Liver (tissue), 8 donors: ENCODE measurements at regions not wholly inside any gene's neighbourhood (a gene's known extent, or its start where the extent isn't known, plus 50 kb on each side); places are given as distances from the start of the nearest gene placed in this dataset.

Source experiments
- DNase-seq: peaks from one replicate; pipeline ENCODE4 v3.0.0-alpha.2; 2017; ENCODE audit warnings: low spot score
- H3K27ac ChIP-seq, 2 donors: one replicate each; pipeline ENCODE4 v1.7.0; 2013; ENCODE audit warnings: inconsistent platforms in 2 of 2, low read length in 2 of 2, control low read depth in 1 of 2, low read depth in 1 of 2, mild to moderate bottlenecking in 1 of 2
- H3K27me3 ChIP-seq, 4 donors: one replicate each; pipeline versions ENCODE4 v1.6.1 to v1.7.0; 2013; ENCODE audit warnings: low read length in 3 of 4, inconsistent platforms in 1 of 4, mild to moderate bottlenecking in 1 of 4, moderate library complexity in 1 of 4; ENCODE audit not compliant: control insufficient read depth in 4 of 4, insufficient read depth in 4 of 4
- H3K36me3 ChIP-seq, 4 donors: one replicate each; pipeline versions ENCODE4 v1.6.1 to v1.7.0; 2013; ENCODE audit warnings: low read length in 3 of 4, mild to moderate bottlenecking in 3 of 4, low read depth in 1 of 4, moderate library complexity in 1 of 4; ENCODE audit not compliant: control insufficient read depth in 4 of 4, insufficient read depth in 3 of 4
- H3K4me1 ChIP-seq, 4 donors: one replicate each; pipeline versions ENCODE4 v1.6.1 to v1.7.0; 2013; ENCODE audit warnings: low read length in 3 of 4, mild to moderate bottlenecking in 3 of 4, moderate library complexity in 1 of 4; ENCODE audit not compliant: control insufficient read depth in 4 of 4, insufficient read depth in 4 of 4
- H3K4me3 ChIP-seq, 3 donors: one replicate each; pipeline versions ENCODE4 v1.6.1 to v1.7.0; 2013; ENCODE audit warnings: low read length in 3 of 3, control low read depth in 1 of 3, low read depth in 1 of 3, mild to moderate bottlenecking in 1 of 3
- H3K9ac ChIP-seq, 2 donors: one replicate each; pipeline ENCODE4 v1.7.0; 2013; ENCODE audit warnings: low read length in 2 of 2, mild to moderate bottlenecking in 2 of 2, moderate library complexity in 2 of 2, control low read depth in 1 of 2, low read depth in 1 of 2
- H3K9me3 ChIP-seq, 4 donors: one replicate each; pipeline versions ENCODE4 v1.6.1 to v1.7.0; 2013; ENCODE audit warnings: low read length in 3 of 4; ENCODE audit not compliant: control insufficient read depth in 4 of 4
- CTCF ChIP-seq: fragments of 150-350 bp; IDR thresholded peaks from 2 replicates; pipeline ENCODE4 v1.5.1; 2017; ENCODE audit warnings: improper control_type of control experiment, low read depth, low read length; ENCODE audit not compliant: missing input control
- EGR1 ChIP-seq, 2 donors: IDR thresholded peaks; 2 replicates each; pipeline ENCODE4 v1.6.1; 2016 to 2018; ENCODE audit warnings: antibody characterized with exemption in 2 of 2, low read depth in 2 of 2
- FOXA1 ChIP-seq: IDR thresholded peaks from 2 replicates; pipeline ENCODE4 v1.6.1; 2016; ENCODE audit warnings: antibody characterized with exemption
- FOXA2 ChIP-seq: IDR thresholded peaks from 2 replicates; pipeline ENCODE4 v1.6.1; 2016; ENCODE audit warnings: antibody characterized with exemption
- GABPA ChIP-seq, 2 donors: IDR thresholded peaks in 1 of 2; conservative IDR thresholded peaks in 1 of 2; 2 replicates each; pipeline ENCODE4 v1.6.1; 2016; ENCODE audit warnings: antibody characterized with exemption in 2 of 2, mild to moderate bottlenecking in 1 of 2, moderate library complexity in 1 of 2
- HNF4A ChIP-seq, 2 donors: conservative IDR thresholded peaks; 2 replicates each; pipeline ENCODE4 v1.6.1; 2016; ENCODE audit warnings: antibody characterized with exemption in 2 of 2, mild to moderate bottlenecking in 2 of 2
- HNF4G ChIP-seq: IDR thresholded peaks from 2 replicates; pipeline ENCODE4 v1.6.1; 2016; ENCODE audit warnings: antibody characterized with exemption
- JUND ChIP-seq, 2 donors: IDR thresholded peaks; 2 replicates each; pipeline ENCODE4 v1.6.1; 2016; ENCODE audit warnings: antibody characterized with exemption in 2 of 2
- MAX ChIP-seq: IDR thresholded peaks from 2 replicates; pipeline ENCODE4 v1.6.1; 2016; ENCODE audit warnings: antibody characterized with exemption
- NR2F2 ChIP-seq: IDR thresholded peaks from 2 replicates; pipeline ENCODE4 v1.6.1; 2016; ENCODE audit warnings: antibody characterized with exemption
- RAD21 ChIP-seq, 2 donors: IDR thresholded peaks; 2 replicates each; pipeline ENCODE4 v1.6.1; 2016; ENCODE audit warnings: antibody characterized with exemption in 2 of 2, mild to moderate bottlenecking in 2 of 2
- RXRA ChIP-seq, 2 donors: IDR thresholded peaks; 2 replicates each; pipeline ENCODE4 v1.6.1; 2017 to 2018; ENCODE audit warnings: antibody characterized with exemption in 2 of 2, mild to moderate bottlenecking in 1 of 2
- SP1 ChIP-seq: IDR thresholded peaks from 2 replicates; pipeline ENCODE4 v1.6.1; 2018; ENCODE audit warnings: antibody characterized with exemption, mild to moderate bottlenecking
- TAF1 ChIP-seq: conservative IDR thresholded peaks from 2 replicates; pipeline ENCODE4 v1.6.1; 2016; ENCODE audit warnings: antibody characterized with exemption, mild to moderate bottlenecking
- YY1 ChIP-seq: IDR thresholded peaks from 2 replicates; pipeline ENCODE4 v1.6.1; 2016; ENCODE audit warnings: antibody characterized with exemption, mild to moderate bottlenecking
- ZBTB33 ChIP-seq: IDR thresholded peaks from 2 replicates; pipeline ENCODE4 v1.6.1; 2016; ENCODE audit warnings: antibody characterized with exemption
- WGBS: extraction: QIAGEN DNeasy Blood & Tissue Kit; methylation state at CpG from one replicate; pipeline ENCODE4 v1.1.7; 2013; 5-methylcytosine and 5-hydroxymethylcytosine counted together
- TF ChIP-seq, protein P1 (sequence below): IDR thresholded peaks from 2 replicates; pipeline ENCODE4 v1.6.1; 2016; ENCODE audit warnings: antibody characterized with exemption
- TF ChIP-seq, protein P2 (sequence below): IDR thresholded peaks from 2 replicates; pipeline ENCODE4 v1.6.1; 2016; ENCODE audit warnings: antibody characterized with exemption, mild to moderate bottlenecking
- donor health status: healthy.
- donor health status: healthy.
- donor health status: healthy.
- donor health status: healthy.
- donor health status: healthy.

DNA sequence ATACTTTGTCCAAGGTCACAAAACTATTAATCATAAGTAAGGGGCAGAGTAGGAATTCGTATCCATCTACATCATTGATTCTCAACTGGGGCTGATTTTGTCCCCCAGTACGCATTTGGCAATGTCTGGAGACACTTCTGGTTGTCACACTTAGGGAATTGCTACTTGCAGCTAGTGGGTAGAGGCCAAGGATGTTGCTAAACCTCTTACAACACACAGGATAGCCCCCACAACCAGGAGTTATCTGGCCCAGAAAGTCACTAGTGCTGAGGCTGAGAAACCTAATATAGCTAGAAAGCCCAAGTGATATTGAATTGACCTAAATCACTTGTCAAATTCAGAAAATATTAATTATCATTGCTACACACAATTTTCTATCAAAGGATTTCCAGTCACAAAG lies 120.4 kb upstream of the ABCA1 start:
- no peak for DNase-seq
- Histone ChIP-seq H3K9me3 (no peaks in the 10 kb centered on the region), H3K9ac (no peak overlapping the region), H3K4me1 (peaks cover 0 to 4% (median 0%) of the 10 kb centered on the region in 4 donors), H3K36me3 (no peaks in the 10 kb centered on the region), H3K27me3 (no peaks in the 10 kb centered on the region), H3K27ac (no peak overlapping the region), H3K4me3 (no peak overlapping the region)
- TF ChIP-seq TAF1 (no peak), FOXA2 (no peak), RAD21 (IDR thresholded peaks at IDR 0.05) (no peak), FOXA1 (no peak), RXRA (IDR thresholded peaks at IDR 0.05) (no peak), YY1 (no peak), CTCF (no peak), SP1 (no peak), NR2F2 (no peak), MAX (no peak), JUND (IDR thresholded peaks at IDR 0.05) (no peak), HNF4A (conservative IDR thresholded peaks at IDR 0.05) (no peak), GABPA (IDR thresholded peaks at IDR 0.05 in 1 of 2, conservative IDR thresholded peaks at IDR 0.05 in 1 of 2) (no peak), ZBTB33 (no peak), HNF4G (no peak), EGR1 (IDR thresholded peaks at IDR 0.05; ENCODE audit: low read depth in 2 of 2) (no peak)
- TF ChIP-seq, protein P1, sequence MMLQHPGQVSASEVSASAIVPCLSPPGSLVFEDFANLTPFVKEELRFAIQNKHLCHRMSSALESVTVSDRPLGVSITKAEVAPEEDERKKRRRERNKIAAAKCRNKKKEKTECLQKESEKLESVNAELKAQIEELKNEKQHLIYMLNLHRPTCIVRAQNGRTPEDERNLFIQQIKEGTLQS, result no peak
- TF ChIP-seq, protein P2, sequence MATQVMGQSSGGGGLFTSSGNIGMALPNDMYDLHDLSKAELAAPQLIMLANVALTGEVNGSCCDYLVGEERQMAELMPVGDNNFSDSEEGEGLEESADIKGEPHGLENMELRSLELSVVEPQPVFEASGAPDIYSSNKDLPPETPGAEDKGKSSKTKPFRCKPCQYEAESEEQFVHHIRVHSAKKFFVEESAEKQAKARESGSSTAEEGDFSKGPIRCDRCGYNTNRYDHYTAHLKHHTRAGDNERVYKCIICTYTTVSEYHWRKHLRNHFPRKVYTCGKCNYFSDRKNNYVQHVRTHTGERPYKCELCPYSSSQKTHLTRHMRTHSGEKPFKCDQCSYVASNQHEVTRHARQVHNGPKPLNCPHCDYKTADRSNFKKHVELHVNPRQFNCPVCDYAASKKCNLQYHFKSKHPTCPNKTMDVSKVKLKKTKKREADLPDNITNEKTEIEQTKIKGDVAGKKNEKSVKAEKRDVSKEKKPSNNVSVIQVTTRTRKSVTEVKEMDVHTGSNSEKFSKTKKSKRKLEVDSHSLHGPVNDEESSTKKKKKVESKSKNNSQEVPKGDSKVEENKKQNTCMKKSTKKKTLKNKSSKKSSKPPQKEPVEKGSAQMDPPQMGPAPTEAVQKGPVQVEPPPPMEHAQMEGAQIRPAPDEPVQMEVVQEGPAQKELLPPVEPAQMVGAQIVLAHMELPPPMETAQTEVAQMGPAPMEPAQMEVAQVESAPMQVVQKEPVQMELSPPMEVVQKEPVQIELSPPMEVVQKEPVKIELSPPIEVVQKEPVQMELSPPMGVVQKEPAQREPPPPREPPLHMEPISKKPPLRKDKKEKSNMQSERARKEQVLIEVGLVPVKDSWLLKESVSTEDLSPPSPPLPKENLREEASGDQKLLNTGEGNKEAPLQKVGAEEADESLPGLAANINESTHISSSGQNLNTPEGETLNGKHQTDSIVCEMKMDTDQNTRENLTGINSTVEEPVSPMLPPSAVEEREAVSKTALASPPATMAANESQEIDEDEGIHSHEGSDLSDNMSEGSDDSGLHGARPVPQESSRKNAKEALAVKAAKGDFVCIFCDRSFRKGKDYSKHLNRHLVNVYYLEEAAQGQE, result no peak
- WGBS, result 43% methylated on average over 2 of the region's 2 CpGs
